ENCODE measurements at regions not wholly inside any gene's neighbourhood (a gene's known extent, or its start where the extent isn't known, plus 50 kb on each side); places are given as distances from the start of the nearest gene placed in this dataset.
A peak's percentile ranks its signal among the peaks of the same experiment; 100 is the strongest.

GRCh38 chr9:107548298-107549142 is 59.0 kb upstream of the KLF4 start:
- WGBS, result 47% methylated on average over 10 of the region's 10 CpGs
- H3K4me1 ChIP-seq (ENCODE audit: control insufficient read depth in 4 of 4, insufficient read depth in 4 of 4, low read length in 3 of 4), result peaks cover 12 to 29% (median 14%) of the 10 kb centered on the region in 4 donors
- peak overlapping the region in 1 of 2 donors; percentile 11 for H3K27ac ChIP-seq (ENCODE audit: low read depth in 1 of 2, low read length in 2 of 2)
- H3K4me3 ChIP-seq (ENCODE audit: low read depth in 1 of 3, low read length in 3 of 3), result no peak overlapping the region
- TF ChIP-seq HNF4G (IDR thresholded peaks at IDR 0.05) (no peak), REST (IDR thresholded peaks at IDR 0.05) (peak; percentile 14), ATF3 (IDR thresholded peaks at IDR 0.05) (peak; percentile 99), YY1 (IDR thresholded peaks at IDR 0.05) (peak; percentile 55), TAF1 (conservative IDR thresholded peaks at IDR 0.05) (no peak), GABPA (IDR thresholded peaks at IDR 0.05 in 1 of 2, conservative IDR thresholded peaks at IDR 0.05 in 1 of 2) (peak in 1 of 2 donors; percentile 66), FOXA1 (IDR thresholded peaks at IDR 0.05) (no peak), ZBTB33 (IDR thresholded peaks at IDR 0.05) (no peak), JUND (IDR thresholded peaks at IDR 0.05) (peak; percentile 81 to 92), SP1 (IDR thresholded peaks at IDR 0.05) (peak; percentile 45), RAD21 (IDR thresholded peaks at IDR 0.05) (peak; percentile 36 to 47), FOXA2 (IDR thresholded peaks at IDR 0.05) (peak; percentile 34), RXRA (IDR thresholded peaks at IDR 0.05) (peak; percentile 43 to 76), CTCF (IDR thresholded peaks at IDR 0.05; ENCODE audit: low read depth, low read length, missing input control) (no peak), HNF4A (conservative IDR thresholded peaks at IDR 0.05) (peak; percentile 55 to 70), NR2F2 (IDR thresholded peaks at IDR 0.05) (no peak), MAX (IDR thresholded peaks at IDR 0.05) (peak; percentile 58), EGR1 (IDR thresholded peaks at IDR 0.05; ENCODE audit: low read depth in 2 of 2) (peak; percentile 17 to 55)
- no peaks in the 10 kb centered on the region for H3K9me3 ChIP-seq (ENCODE audit: control insufficient read depth in 4 of 4, low read length in 3 of 4)
- H3K36me3 ChIP-seq (ENCODE audit: control insufficient read depth in 4 of 4, insufficient read depth in 3 of 4, low read depth in 1 of 4, low read length in 3 of 4), result no peaks in the 10 kb centered on the region
- H3K27me3 ChIP-seq (ENCODE audit: control insufficient read depth in 4 of 4, insufficient read depth in 4 of 4, low read length in 3 of 4), result no peaks in the 10 kb centered on the region
- no peak overlapping the region for H3K9ac ChIP-seq (ENCODE audit: low read depth in 1 of 2, low read length in 2 of 2)
- DNase-seq (ENCODE audit: low spot score), result no peak
